Suprapubic skin (tissue), 4 donors: ENCODE measurements at regions not wholly inside any gene's neighbourhood (a gene's known extent, or its start where the extent isn't known, plus 50 kb on each side); places are given as distances from the start of the nearest gene placed in this dataset.

Experiments
- EP300 ChIP-seq: sonication (generic); formaldehyde crosslinking; IDR thresholded peaks from one replicate; pipeline ENCODE4 v1.6.1; 2017; ENCODE audit warnings: antibody characterized with exemption
- POLR2A ChIP-seq, 2 donors: fragments of 450-650 bp; IDR thresholded peaks; one replicate each; pipeline ENCODE4 v1.6.1; 2017; ENCODE audit warnings: antibody characterized with exemption in 2 of 2, mild to moderate bottlenecking in 2 of 2, moderate library complexity in 2 of 2
- POLR2AphosphoS5 ChIP-seq, 3 donors: sonication (generic); formaldehyde crosslinking; IDR thresholded peaks; one replicate each; pipeline ENCODE4 v1.6.1; 2017; ENCODE audit warnings: antibody characterized with exemption in 3 of 3
- TF ChIP-seq, protein P1 (sequence below), 2 donors: fragments of 200-600 bp in 1 of 2; fragments of 450-650 bp in 1 of 2; sonication (generic) in 1 of 2; IDR thresholded peaks; one replicate each; pipeline ENCODE4 v1.5.1; 2016 to 2019; ENCODE audit warnings: antibody characterized with exemption in 2 of 2, mild to moderate bottlenecking in 1 of 2, moderate library complexity in 1 of 2

DNA sequence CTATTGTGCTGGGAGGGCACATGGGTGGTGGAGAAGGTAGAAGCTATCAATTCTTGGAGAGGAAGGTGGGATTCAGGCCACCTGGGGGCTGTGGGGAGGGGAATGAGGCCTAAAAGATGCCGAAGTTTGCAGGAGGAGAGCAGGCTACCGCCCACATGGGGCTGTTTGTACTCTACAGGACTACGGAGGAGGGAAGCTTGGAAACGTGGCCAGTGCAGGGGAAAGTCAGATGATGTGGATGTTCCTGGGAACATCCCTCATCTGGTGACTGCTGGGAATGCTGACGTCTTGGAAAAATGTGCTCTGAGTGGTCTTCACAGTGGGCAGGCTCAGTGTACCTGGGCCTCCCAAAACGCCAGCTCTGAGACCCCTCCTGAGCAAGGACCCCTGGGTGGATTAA is 78.5 kb downstream of the TNFAIP2 start:
- no peak for TF ChIP-seq POLR2AphosphoS5 (IDR thresholded peaks at IDR 0.05)
- TF ChIP-seq, protein P1, sequence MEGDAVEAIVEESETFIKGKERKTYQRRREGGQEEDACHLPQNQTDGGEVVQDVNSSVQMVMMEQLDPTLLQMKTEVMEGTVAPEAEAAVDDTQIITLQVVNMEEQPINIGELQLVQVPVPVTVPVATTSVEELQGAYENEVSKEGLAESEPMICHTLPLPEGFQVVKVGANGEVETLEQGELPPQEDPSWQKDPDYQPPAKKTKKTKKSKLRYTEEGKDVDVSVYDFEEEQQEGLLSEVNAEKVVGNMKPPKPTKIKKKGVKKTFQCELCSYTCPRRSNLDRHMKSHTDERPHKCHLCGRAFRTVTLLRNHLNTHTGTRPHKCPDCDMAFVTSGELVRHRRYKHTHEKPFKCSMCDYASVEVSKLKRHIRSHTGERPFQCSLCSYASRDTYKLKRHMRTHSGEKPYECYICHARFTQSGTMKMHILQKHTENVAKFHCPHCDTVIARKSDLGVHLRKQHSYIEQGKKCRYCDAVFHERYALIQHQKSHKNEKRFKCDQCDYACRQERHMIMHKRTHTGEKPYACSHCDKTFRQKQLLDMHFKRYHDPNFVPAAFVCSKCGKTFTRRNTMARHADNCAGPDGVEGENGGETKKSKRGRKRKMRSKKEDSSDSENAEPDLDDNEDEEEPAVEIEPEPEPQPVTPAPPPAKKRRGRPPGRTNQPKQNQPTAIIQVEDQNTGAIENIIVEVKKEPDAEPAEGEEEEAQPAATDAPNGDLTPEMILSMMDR (IDR thresholded peaks at IDR 0.05), result no peak
- TF ChIP-seq EP300, result no peak
- no peak for TF ChIP-seq POLR2A (IDR thresholded peaks at IDR 0.05)
